K562 (cell line): ENCODE measurements at regions not wholly inside any gene's neighbourhood (a gene's known extent, or its start where the extent isn't known, plus 50 kb on each side); places are given as distances from the start of the nearest gene placed in this dataset.

ENCODE experiments used
- BRF1 ChIP-seq: IDR thresholded peaks from 3 replicates; pipeline ENCODE4 v1.6.1; 2011; ENCODE audit warnings: borderline replicate concordance, mild to moderate bottlenecking; ENCODE audit not compliant: insufficient read length; ENCODE audit errors: extremely low read depth
- CBX3 ChIP-seq, 2 experiments: IDR thresholded peaks; 1 replicate in 1 of 2; 2 replicates in 1 of 2; pipeline ENCODE4 v1.6.1; 2012; ENCODE audit warnings: inconsistent platforms in 2 of 2, low read length in 2 of 2, borderline replicate concordance in 1 of 2, control low read depth in 1 of 2
- CEBPB ChIP-seq: fragments of 450-650 bp; IDR thresholded peaks from 2 replicates; pipeline ENCODE4 v1.6.1; 2016; ENCODE audit warnings: missing genetic modification characterization, missing compliant biosample characterization
- DNMT1 ChIP-seq: fragments of 450-650 bp; IDR thresholded peaks from 2 replicates; pipeline ENCODE4 v1.6.1; 2016; ENCODE audit warnings: antibody characterized with exemption, mild to moderate bottlenecking
- HNRNPH1 ChIP-seq: fragments of 200-400 bp; formaldehyde crosslinking; optimal IDR thresholded peaks from 2 replicates; pipeline ENCODE3; 2017; ENCODE audit warnings: low read depth, mild to moderate bottlenecking, low read length, moderate library complexity
- ILF3 ChIP-seq: fragments of 450-650 bp; IDR thresholded peaks from 2 replicates; pipeline ENCODE4 v1.6.1; 2018; ENCODE audit warnings: antibody characterized with exemption, mild to moderate bottlenecking, moderate library complexity, borderline replicate concordance
- NFATC3 ChIP-seq: fragments of 450-650 bp; IDR thresholded peaks from 2 replicates; pipeline ENCODE4 v1.6.1; 2017; ENCODE audit warnings: mild to moderate bottlenecking
- PHF20 ChIP-seq: fragments of 450-650 bp; IDR thresholded peaks from 2 replicates; pipeline ENCODE4 v1.6.1; 2018; ENCODE audit not compliant: partially characterized antibody
- POLR2H ChIP-seq: IDR thresholded peaks from 2 replicates; pipeline ENCODE4 v1.6.1; 2016; ENCODE audit warnings: missing genetic modification characterization, low read depth, mild to moderate bottlenecking, control low read depth, missing compliant biosample characterization, moderate library complexity
- ZBTB17 ChIP-seq: fragments of 450-650 bp; formaldehyde crosslinking; IDR thresholded peaks from 2 replicates; pipeline ENCODE4 v1.4.0; 2020; ENCODE audit warnings: mild to moderate bottlenecking
- ZKSCAN3 ChIP-seq: fragments of 250-450 bp; sonication (Bioruptor Pico); IDR thresholded peaks from 2 replicates; pipeline ENCODE4 v1.4.0; 2020
- ZNF408 ChIP-seq: fragments of 250-450 bp; sonication (Bioruptor Pico); IDR thresholded peaks from 2 replicates; pipeline ENCODE4 v1.4.0; 2020; ENCODE audit warnings: low read depth, mild to moderate bottlenecking, moderate library complexity
- TF ChIP-seq, protein P1 (sequence below): fragments of 250-450 bp; sonication (Bioruptor Pico); IDR thresholded peaks from 2 replicates; pipeline ENCODE4 v1.5.0; 2022; ENCODE audit warnings: mild to moderate bottlenecking
- TF ChIP-seq, protein P2 (sequence below): fragments of 450-650 bp; IDR thresholded peaks from 2 replicates; pipeline ENCODE4 v1.6.1; 2016; ENCODE audit warnings: missing biosample characterization, missing genetic modification characterization
- TF ChIP-seq, protein P3 (sequence below), 2 experiments: fragments of 450-650 bp; IDR thresholded peaks; 2 replicates each; pipeline ENCODE4 v1.6.1; 2018; ENCODE audit warnings: mild to moderate bottlenecking in 2 of 2, low read depth in 1 of 2; ENCODE audit not compliant: partially characterized antibody in 2 of 2
- TF ChIP-seq, protein P4 (sequence below): IDR thresholded peaks from 2 replicates; pipeline ENCODE4 v1.6.1; 2011; ENCODE audit not compliant: insufficient read length; ENCODE audit errors: extremely low read depth
- TF ChIP-seq, protein P5 (sequence below): fragments of 250-450 bp; sonication (Bioruptor Pico); IDR thresholded peaks from 2 replicates; pipeline ENCODE4 v1.5.0; 2021
- TF ChIP-seq, protein P6 (sequence below): fragments of 450-650 bp; conservative IDR thresholded peaks from 2 replicates; pipeline ENCODE4 v1.6.1; 2016; ENCODE audit warnings: missing genetic modification characterization, low read depth, mild to moderate bottlenecking, control low read depth, missing compliant biosample characterization

DNA sequence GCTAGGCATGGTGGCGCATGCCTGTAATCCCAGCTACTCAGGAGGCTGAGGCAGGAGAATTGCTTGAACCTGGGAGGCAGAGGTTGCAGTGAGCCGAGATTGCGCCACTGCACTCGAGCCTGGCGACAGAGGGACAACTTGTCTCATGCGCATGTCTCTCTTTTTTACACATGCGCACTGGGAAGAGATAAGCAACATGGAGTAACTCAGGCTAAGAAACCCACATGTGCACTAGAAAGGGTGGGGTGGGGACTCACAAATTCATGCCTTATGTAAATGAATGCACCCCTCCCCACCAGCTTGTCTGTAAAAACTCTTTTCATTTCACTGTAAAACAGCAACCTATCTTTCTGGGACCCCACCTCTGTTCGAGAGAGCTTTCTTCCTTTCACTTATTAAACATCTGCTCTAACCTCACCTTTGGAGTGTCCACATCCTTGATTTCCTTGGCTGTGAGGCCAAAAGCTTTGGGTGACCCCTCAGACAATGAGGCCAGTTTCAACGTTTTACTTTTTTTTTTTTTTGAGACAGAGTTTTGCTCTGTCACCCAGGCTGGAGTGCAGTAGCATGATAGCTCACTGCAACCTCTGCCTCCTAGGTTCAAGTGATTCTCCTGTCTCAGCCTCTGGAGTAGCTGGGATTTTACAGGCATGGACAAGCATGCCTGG, 91.6 kb upstream of the RMP24 start (continued):
- TF ChIP-seq, protein P1, sequence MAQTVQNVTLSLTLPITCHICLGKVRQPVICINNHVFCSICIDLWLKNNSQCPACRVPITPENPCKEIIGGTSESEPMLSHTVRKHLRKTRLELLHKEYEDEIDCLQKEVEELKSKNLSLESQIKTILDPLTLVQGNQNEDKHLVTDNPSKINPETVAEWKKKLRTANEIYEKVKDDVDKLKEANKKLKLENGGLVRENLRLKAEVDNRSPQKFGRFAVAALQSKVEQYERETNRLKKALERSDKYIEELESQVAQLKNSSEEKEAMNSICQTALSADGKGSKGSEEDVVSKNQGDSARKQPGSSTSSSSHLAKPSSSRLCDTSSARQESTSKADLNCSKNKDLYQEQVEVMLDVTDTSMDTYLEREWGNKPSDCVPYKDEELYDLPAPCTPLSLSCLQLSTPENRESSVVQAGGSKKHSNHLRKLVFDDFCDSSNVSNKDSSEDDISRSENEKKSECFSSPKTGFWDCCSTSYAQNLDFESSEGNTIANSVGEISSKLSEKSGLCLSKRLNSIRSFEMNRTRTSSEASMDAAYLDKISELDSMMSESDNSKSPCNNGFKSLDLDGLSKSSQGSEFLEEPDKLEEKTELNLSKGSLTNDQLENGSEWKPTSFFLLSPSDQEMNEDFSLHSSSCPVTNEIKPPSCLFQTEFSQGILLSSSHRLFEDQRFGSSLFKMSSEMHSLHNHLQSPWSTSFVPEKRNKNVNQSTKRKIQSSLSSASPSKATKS (CRISPR knock-in tag) = no peak
- TF ChIP-seq ILF3 (no peak), NFATC3 (no peak), DNMT1 (no peak), ZKSCAN3 (CRISPR knock-in tag) (no peak), HNRNPH1 (no peak), ZBTB17 (CRISPR knock-in tag) (peak; percentile 64; the same call in 1 of the 2 replicates), POLR2H (no peak), ZNF408 (no peak), CBX3 (IDR thresholded peaks at IDR 0.05; ENCODE audit: borderline replicate concordance in 1 of 2, low read length in 2 of 2) (no peak), BRF1 (no peak), PHF20 (no peak), CEBPB (tag) (peak; percentile 89)
- TF ChIP-seq, protein P2, sequence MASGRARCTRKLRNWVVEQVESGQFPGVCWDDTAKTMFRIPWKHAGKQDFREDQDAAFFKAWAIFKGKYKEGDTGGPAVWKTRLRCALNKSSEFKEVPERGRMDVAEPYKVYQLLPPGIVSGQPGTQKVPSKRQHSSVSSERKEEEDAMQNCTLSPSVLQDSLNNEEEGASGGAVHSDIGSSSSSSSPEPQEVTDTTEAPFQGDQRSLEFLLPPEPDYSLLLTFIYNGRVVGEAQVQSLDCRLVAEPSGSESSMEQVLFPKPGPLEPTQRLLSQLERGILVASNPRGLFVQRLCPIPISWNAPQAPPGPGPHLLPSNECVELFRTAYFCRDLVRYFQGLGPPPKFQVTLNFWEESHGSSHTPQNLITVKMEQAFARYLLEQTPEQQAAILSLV (tag) = peak; percentile 96
- TF ChIP-seq, protein P3, sequence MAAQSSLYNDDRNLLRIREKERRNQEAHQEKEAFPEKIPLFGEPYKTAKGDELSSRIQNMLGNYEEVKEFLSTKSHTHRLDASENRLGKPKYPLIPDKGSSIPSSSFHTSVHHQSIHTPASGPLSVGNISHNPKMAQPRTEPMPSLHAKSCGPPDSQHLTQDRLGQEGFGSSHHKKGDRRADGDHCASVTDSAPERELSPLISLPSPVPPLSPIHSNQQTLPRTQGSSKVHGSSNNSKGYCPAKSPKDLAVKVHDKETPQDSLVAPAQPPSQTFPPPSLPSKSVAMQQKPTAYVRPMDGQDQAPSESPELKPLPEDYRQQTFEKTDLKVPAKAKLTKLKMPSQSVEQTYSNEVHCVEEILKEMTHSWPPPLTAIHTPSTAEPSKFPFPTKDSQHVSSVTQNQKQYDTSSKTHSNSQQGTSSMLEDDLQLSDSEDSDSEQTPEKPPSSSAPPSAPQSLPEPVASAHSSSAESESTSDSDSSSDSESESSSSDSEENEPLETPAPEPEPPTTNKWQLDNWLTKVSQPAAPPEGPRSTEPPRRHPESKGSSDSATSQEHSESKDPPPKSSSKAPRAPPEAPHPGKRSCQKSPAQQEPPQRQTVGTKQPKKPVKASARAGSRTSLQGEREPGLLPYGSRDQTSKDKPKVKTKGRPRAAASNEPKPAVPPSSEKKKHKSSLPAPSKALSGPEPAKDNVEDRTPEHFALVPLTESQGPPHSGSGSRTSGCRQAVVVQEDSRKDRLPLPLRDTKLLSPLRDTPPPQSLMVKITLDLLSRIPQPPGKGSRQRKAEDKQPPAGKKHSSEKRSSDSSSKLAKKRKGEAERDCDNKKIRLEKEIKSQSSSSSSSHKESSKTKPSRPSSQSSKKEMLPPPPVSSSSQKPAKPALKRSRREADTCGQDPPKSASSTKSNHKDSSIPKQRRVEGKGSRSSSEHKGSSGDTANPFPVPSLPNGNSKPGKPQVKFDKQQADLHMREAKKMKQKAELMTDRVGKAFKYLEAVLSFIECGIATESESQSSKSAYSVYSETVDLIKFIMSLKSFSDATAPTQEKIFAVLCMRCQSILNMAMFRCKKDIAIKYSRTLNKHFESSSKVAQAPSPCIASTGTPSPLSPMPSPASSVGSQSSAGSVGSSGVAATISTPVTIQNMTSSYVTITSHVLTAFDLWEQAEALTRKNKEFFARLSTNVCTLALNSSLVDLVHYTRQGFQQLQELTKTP (IDR thresholded peaks at IDR 0.05; ENCODE audit: low read depth in 1 of 2, partially characterized antibody in 2 of 2) = no peak
- TF ChIP-seq, protein P4, sequence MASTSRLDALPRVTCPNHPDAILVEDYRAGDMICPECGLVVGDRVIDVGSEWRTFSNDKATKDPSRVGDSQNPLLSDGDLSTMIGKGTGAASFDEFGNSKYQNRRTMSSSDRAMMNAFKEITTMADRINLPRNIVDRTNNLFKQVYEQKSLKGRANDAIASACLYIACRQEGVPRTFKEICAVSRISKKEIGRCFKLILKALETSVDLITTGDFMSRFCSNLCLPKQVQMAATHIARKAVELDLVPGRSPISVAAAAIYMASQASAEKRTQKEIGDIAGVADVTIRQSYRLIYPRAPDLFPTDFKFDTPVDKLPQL = no peak
- TF ChIP-seq, protein P5, sequence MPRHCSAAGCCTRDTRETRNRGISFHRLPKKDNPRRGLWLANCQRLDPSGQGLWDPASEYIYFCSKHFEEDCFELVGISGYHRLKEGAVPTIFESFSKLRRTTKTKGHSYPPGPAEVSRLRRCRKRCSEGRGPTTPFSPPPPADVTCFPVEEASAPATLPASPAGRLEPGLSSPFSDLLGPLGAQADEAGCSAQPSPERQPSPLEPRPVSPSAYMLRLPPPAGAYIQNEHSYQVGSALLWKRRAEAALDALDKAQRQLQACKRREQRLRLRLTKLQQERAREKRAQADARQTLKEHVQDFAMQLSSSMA = no peak
- TF ChIP-seq, protein P6, sequence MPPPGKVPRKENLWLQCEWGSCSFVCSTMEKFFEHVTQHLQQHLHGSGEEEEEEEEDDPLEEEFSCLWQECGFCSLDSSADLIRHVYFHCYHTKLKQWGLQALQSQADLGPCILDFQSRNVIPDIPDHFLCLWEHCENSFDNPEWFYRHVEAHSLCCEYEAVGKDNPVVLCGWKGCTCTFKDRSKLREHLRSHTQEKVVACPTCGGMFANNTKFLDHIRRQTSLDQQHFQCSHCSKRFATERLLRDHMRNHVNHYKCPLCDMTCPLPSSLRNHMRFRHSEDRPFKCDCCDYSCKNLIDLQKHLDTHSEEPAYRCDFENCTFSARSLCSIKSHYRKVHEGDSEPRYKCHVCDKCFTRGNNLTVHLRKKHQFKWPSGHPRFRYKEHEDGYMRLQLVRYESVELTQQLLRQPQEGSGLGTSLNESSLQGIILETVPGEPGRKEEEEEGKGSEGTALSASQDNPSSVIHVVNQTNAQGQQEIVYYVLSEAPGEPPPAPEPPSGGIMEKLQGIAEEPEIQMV (tag) = peak; percentile 67; the same call in 1 of the 2 replicates
